Amniotic stem cell (primary cell): ENCODE measurements at regions not wholly inside any gene's neighbourhood (a gene's known extent, or its start where the extent isn't known, plus 50 kb on each side); places are given as distances from the start of the nearest gene placed in this dataset.

ENCODE experiments used
- DNase-seq: peaks from one replicate; lab custom pipeline; 2025; lab: John Stamatoyannopoulos, UW

DNA sequence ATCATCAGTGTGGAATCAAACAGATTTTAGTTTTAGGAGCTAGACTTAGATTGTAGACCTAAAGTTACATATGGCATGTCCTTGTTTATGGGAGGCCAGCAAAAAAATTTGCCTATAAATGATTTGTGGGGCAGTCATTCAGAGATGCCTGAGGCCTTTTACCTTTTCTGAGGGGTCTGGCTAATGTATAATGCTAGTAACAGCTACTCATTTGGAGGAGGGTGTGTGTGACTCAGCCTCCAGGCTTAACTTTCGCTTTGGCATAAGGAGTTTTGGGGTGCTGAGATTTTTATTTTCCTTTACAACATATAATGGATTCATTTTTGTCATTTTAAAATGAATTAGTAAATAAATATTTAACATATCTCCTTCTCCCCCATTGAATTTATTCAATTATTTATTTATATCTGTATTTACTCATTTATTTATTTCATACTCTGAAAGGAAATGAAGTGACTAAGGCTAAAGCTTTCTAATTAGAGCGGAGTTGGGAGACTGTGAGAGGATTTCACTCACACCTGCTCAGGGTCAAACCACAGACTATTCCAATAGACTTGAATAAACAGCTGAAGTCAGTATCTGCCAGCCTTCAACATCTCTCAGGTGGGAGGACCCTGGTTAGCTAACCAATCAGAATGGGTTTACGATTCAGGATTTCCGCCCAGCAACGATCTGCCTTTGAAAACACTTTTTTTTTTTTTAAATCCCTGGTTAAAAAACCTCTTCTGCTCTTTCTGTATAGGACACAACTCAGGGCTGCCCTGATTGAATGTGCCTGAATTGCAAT is 487.5 kb upstream of the SGCD start:
- no peak for DNase-seq

- DNase-seq = no peak
These were observed 482.4 kb upstream of the SGCD start for GRCh38 chr5:155844542-155844941.

- no peak for DNase-seq
These were observed 476.6 kb upstream of the SGCD start for GRCh38 chr5:155850370-155850769.

DNA sequence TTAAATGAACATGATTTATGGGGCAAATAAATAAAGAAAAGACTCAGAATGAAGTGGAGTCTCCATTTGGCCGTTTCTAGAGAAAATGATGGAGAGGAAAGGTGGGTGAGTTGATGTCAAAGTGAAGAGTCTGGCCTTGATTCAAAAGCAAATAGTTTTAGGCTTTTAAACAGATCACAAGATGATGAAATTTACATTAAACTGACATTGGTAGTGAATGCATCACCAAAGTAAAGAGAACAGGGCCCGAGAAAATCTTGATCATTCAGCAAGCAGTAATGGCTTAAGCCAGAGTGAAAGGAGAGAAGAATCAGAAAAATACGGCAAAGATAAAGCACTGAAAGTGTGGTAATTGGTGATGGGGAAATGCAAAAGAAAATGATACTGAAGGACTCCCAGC is 460.0 kb upstream of the SGCD start:
- no peak for DNase-seq

DNA sequence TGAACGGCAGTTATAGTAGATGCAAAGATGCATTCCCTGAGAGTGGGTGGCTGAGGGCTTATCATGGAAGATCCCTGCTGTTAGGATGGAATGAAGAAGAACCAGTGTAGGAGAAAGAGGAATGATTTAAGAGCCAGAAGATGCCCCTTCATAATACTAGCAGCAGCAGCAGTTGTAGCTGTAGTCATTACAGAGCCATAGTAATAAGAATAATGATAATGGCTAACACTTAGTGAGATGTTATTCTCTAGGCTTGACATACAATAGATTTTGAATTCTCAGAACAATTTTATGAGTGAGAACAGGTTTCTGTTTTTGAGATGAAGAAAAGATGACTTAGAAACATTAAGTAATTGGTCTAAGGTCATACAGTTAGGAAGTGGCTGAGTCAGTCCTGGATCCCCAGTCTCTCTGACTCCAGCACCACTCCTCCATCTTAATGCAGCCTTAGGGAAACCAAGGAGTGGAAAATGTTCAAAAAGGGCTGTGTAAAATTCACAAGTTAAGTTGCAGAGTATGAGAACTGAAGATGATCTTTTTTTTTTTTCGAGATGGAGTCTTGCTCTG is 459.4 kb upstream of the SGCD start:
- no peak for DNase-seq

- DNase-seq = no peak
These were observed 456.3 kb upstream of the SGCD start for GRCh38 chr5:155870636-155871035.

- no peak for DNase-seq
These were observed 455.3 kb upstream of the SGCD start for GRCh38 chr5:155871623-155872022.

DNA sequence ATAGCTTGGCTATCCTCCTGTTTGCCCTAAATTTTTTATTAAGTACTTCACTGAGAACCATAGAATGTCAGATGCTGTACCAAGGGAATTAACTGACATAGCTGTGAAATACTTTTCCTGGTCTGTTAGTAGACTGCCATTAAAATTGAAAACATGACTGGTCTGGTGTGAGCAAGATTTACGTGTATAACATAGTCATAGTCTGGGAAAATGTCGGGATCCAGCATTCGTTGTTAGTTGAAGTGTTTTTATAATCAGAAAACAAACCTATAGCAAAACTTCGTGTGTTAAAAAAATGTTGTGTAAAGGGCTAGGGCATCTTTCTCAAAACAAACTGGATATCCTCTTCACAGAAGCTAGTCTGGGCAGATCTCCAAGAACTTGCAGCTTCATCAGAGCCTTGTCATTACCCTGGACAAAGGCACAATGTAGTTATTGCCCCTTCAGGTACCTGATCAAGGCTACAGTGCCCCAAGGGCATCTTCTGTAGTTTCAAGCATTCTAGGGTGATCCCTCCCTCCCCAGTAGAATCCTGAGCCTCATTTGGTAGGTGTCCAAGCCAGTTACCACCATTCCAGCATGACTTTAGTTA is 454.2 kb upstream of the SGCD start:
- DNase-seq = peak; percentile 24

- DNase-seq = peak; percentile 62
These were observed 447.9 kb upstream of the SGCD start for GRCh38 chr5:155878991-155879575.

- DNase-seq = no peak
These were observed 442.9 kb upstream of the SGCD start for GRCh38 chr5:155884041-155884440.

DNA sequence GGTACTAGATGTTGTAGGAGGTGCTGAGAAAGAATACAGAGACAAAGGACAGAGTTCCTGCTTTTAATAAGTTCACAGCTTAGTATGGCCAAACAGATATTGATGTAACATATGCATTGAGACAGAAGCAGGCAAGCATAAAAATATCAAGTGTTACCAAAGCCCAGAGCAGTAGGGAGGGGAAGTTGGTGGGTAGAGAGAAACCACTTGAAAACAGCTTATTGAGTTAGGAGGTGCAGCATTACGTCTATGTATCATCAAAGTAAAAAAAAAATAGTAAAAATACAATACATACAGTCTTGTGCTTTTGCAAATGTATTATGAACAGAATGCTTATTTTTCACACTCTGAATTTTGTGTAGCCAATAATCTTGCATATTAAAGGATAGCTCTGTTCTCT is 441.8 kb upstream of the SGCD start:
- no peak for DNase-seq

DNA sequence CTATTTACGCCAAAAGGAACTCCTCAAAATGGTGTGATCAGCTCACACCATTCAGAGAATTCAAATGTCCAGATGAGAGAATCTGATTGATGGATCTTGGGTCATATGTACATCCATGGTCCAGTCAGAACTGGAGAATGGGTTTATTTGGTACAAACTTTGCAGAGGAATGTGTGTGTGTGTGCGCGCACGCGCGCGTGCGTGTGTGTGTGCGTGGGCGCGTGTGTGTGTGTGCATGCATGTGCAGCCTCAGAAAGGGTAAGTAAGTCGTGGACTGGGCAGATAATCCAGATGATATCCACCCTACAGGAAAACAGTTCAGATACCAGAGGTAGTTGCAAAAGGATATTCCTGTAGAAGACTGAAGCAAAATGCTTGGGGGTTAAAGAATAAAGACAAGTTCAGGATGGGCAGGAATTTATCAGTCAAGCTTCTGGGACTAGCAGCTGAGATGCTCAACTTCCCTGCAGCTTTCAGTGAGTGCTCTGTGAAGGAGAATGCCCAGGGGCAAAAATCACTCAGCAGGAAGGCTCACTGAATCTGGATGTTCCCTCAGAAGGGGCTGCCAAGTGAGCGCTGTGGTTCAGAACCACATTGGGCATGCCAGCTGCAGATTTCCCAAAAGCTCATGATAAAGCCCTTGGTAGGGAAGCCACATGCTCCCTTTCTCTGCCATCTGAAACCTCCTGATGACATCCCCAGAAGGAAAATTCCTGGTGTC is 440.5 kb upstream of the SGCD start:
- DNase-seq = no peak

- no peak for DNase-seq
These were observed 431.5 kb upstream of the SGCD start for GRCh38 chr5:155895484-155895883.

DNA sequence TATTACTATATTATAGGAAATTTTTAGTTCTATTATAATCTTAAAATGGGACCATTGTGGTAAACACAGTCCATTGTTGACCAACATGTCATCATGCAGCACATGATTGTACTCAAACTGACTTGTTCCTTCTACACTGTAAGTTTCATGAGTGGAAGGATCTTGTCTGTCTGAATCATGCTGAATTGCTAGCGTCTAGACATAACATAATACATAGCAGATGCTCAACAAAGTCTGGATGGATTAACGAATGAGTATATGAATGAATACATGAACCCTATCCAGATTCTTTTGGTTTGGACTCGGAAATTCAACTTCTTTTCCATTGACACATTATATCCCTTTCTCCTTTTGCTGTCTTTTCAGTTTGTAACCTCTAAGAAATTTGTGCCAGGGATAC is 429.2 kb upstream of the SGCD start:
- DNase-seq = no peak

GRCh38 chr5:155898284-155898683 is 428.7 kb upstream of the SGCD start:
- DNase-seq = no peak

DNA sequence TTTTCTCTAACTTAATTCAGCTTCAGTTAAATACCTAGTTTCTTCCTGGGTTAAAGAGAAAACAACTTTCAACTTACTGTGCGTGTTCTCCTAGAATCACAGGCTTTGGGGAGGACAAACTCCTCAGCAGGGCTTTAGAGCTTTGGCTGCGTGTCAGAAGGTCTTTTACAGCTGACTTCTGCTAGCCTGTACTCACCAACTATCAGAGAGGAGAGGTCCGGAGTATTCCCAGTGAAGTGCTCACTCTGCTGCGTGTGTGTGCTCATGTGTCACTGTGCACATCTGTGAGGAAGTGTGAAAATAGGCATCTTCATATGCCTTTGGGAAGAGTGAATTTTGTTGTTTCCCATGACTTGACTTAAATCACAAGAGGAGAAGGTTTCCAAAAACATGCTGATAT is 423.2 kb upstream of the SGCD start:
- DNase-seq = no peak

DNA sequence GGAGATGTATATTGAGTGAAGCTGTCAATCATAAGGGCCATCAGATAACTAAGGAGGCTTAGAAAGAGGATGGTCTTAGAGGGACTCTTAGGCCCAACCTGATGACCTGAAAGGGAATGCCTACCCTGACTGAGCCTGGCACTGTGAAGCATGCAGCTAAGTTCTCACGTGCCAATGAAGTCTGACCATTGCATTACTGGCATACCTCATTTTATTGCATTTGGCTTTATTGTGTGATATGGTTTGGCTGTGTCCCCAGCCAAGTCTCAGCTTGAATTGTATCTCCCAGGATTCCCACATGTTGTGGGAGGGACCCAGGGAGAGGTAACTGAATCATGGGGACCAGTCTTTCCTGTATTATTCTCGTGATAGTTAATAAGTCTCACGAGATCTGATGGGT is 421.6 kb upstream of the SGCD start:
- DNase-seq = no peak

- DNase-seq = no peak
These were observed 420.9 kb upstream of the SGCD start for GRCh38 chr5:155906046-155906445.

DNA sequence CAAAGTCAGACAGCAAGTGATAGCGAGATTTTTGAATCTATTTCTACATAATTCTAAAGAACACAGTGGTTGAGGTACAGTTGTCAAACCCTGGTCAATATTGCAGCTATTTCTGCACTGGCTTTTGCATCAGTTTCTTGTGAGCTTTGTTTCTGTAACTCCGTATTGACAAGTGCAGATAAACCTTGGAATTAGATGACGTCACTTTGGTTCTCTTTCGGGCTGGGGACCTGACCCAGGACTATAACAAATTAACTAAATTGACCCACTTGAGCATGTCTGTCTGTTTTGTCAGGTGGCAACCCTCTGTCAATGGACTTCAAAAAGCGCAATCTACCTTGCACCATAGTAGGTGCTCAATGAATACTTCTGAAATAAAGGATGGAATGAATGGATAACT is 418.4 kb upstream of the SGCD start:
- DNase-seq = no peak

DNA sequence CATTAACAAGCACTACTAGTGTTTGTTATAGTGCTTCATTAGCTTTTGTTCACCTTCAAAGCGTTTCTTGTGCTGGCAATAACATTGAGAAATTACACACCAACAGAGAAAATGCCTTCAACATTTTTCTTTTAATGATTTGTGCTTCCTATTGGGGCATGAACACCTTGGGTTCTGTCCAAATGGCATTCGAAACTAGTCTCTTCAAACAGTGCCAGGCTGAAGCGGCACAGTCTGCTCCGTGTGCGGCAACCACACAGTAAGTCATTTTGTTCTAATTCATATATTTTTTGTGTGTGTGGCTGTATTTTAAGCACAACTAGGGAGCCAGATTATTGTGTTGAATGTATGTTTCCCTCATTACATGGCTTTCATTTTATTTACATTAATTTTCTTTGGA is 414.7 kb upstream of the SGCD start:
- no peak for DNase-seq

- no peak for DNase-seq
These were observed 412.2 kb upstream of the SGCD start for GRCh38 chr5:155914766-155915165.

GRCh38 chr5:155915601-155916000 is 411.4 kb upstream of the SGCD start:
- no peak for DNase-seq

- DNase-seq = no peak
These were observed 407.8 kb upstream of the SGCD start for GRCh38 chr5:155919126-155919525.
